Kidney (tissue), 13 donors: ENCODE measurements at regions not wholly inside any gene's neighbourhood (a gene's known extent, or its start where the extent isn't known, plus 50 kb on each side); places are given as distances from the start of the nearest gene placed in this dataset.

Experiments
- DNase-seq, 5 donors: peaks; one replicate each; pipeline ENCODE4 v3.0.0-alpha.2; 2013 to 2020
- FAIRE-seq: peaks from 2 replicates; lab custom pipeline; 2012; peaks lifted over from hg19 to GRCh38; lab: Jason Lieb, UNC
- H3K27ac ChIP-seq, 2 donors: one replicate each; pipeline ENCODE4 v1.7.0; 2013; ENCODE audit warnings: low read depth in 2 of 2, low read length in 2 of 2, inconsistent platforms in 1 of 2
- H3K27me3 ChIP-seq: one replicate; pipeline ENCODE4 v1.7.1; 2013; ENCODE audit warnings: low read length, inconsistent platforms; ENCODE audit not compliant: control insufficient read depth, insufficient read depth
- H3K36me3 ChIP-seq, 3 donors: one replicate each; pipeline versions ENCODE4 v1.7.0 to v1.7.1; 2013; ENCODE audit warnings: low read length in 3 of 3, control low read depth in 1 of 3, inconsistent platforms in 1 of 3; ENCODE audit not compliant: insufficient read depth in 3 of 3, control insufficient read depth in 2 of 3
- H3K4me1 ChIP-seq, 3 donors: one replicate each; pipeline versions ENCODE4 v1.7.0 to v1.7.1; 2013; ENCODE audit warnings: low read length in 3 of 3, inconsistent platforms in 1 of 3, low read depth in 1 of 3; ENCODE audit not compliant: control insufficient read depth in 2 of 3, insufficient read depth in 2 of 3
- H3K4me3 ChIP-seq, 3 donors: one replicate each; pipeline versions ENCODE4 v1.7.0 to v1.8.1; 2013; ENCODE audit warnings: low read length in 3 of 3, control low read depth in 1 of 3, inconsistent platforms in 1 of 3
- H3K9ac ChIP-seq, 3 donors: one replicate each; pipeline versions ENCODE4 v1.7.0 to v1.7.1; 2013; ENCODE audit warnings: low read length in 3 of 3, control low read depth in 1 of 3, inconsistent platforms in 1 of 3
- H3K9me3 ChIP-seq, 3 donors: one replicate each; pipeline versions ENCODE4 v1.7.0 to v1.7.1; 2013; ENCODE audit warnings: low read length in 3 of 3, control low read depth in 1 of 3, inconsistent platforms in 1 of 3; ENCODE audit not compliant: control insufficient read depth in 2 of 3, insufficient read depth in 1 of 3
- CTCF ChIP-seq: IDR thresholded peaks from 3 replicates; pipeline ENCODE4 v1.5.1; 2012; ENCODE audit warnings: mild to moderate bottlenecking, moderate library complexity, borderline replicate concordance; ENCODE audit not compliant: insufficient read depth; ENCODE audit errors: extremely low read depth
- intact Hi-C: fragments of 100-400 bp; cut with DNase I; formaldehyde crosslinking; loops from one replicate; pipeline ENCODE4 v1.11.1; 2022
- donor health status: control.
- donor health status: control.
- donor health status: control.
- donor health status: control.
- donor health status: control.
- donor health status: DM: yes; HTN: yes; CAD: no.
- donor health status: Normal renal cell carcinoma (clear cell type).

- TF ChIP-seq CTCF = no peak
- Histone ChIP-seq H3K9me3 (no peaks in the 10 kb centered on the region), H3K36me3 (no peaks in the 10 kb centered on the region), H3K4me1 (no peaks in the 10 kb centered on the region), H3K27me3 (no peaks in the 10 kb centered on the region), H3K27ac (no peak overlapping the region), H3K4me3 (no peak overlapping the region), H3K9ac (no peak overlapping the region)
- no peak for FAIRE-seq
- intact Hi-C loops = no loop called here
- no peak for DNase-seq
Measured at GRCh38 chr15:29409890-29410289, 140.3 kb upstream of the NSMCE3 start.

- Histone ChIP-seq H3K9me3 (no peaks in the 10 kb centered on the region), H3K9ac (no peak overlapping the region), H3K4me1 (no peaks in the 10 kb centered on the region), H3K27me3 (no peaks in the 10 kb centered on the region), H3K4me3 (no peak overlapping the region), H3K27ac (no peak overlapping the region), H3K36me3 (no peaks in the 10 kb centered on the region)
- TF ChIP-seq CTCF = no peak
- intact Hi-C loops = no loop called here
- FAIRE-seq = no peak
- no peak for DNase-seq
Measured at GRCh38 chr15:29405564-29405963, 135.9 kb upstream of the NSMCE3 start.

GRCh38 chr15:29403772-29404171, 134.2 kb upstream of the NSMCE3 start:
- peak in 4 of 5 donors; percentile 30 to 46 (median 38) for DNase-seq

More at GRCh38 chr15:29403772-29404171, 134.2 kb upstream of the NSMCE3 start:
- TF ChIP-seq CTCF = no peak
- Histone ChIP-seq H3K9ac (no peak overlapping the region), H3K4me1 (no peaks in the 10 kb centered on the region), H3K27me3 (no peaks in the 10 kb centered on the region), H3K36me3 (no peaks in the 10 kb centered on the region), H3K4me3 (no peak overlapping the region), H3K9me3 (no peaks in the 10 kb centered on the region), H3K27ac (no peak overlapping the region)
- intact Hi-C loops = no loop called here
- FAIRE-seq = no peak
